CD14-positive monocyte (primary cell): ENCODE measurements at regions not wholly inside any gene's neighbourhood (a gene's known extent, or its start where the extent isn't known, plus 50 kb on each side); places are given as distances from the start of the nearest gene placed in this dataset.
A peak's percentile ranks its signal among the peaks of the same experiment; 100 is the strongest.

Experiments used
- DNase-seq, 3 donors: peaks; one replicate each; pipeline ENCODE4 v3.0.0-alpha.2; 2011 to 2022
- H2AFZ ChIP-seq: 2 replicates; pipeline ENCODE4 v1.6.0; 2012; ENCODE audit warnings: mild to moderate bottlenecking, low read depth, low read length, inconsistent platforms; ENCODE audit not compliant: insufficient read depth, poor library complexity, severe bottlenecking
- H3K27ac ChIP-seq, 2 donors: 1 replicate in 1 of 2; 2 replicates in 1 of 2; pipeline ENCODE4 v1.5.1; 2012 to 2013; ENCODE audit warnings: low read length in 2 of 2, control low read depth in 1 of 2, inconsistent platforms in 1 of 2, low read depth in 1 of 2, mild to moderate bottlenecking in 1 of 2
- H3K27me3 ChIP-seq, 2 donors: one replicate each; pipeline versions ENCODE4 v1.6.0 to v1.6.1; 2011 to 2013; ENCODE audit warnings: low read length in 2 of 2; ENCODE audit not compliant: control insufficient read depth in 2 of 2, insufficient read depth in 2 of 2
- H3K36me3 ChIP-seq, 2 donors: replicated peaks in 1 of 2; 1 replicate in 1 of 2; 2 replicates in 1 of 2; pipeline versions ENCODE4 v1.5.1 to v1.6.1; 2012 to 2013; ENCODE audit warnings: low read length in 2 of 2, control low read depth in 1 of 2, inconsistent platforms in 1 of 2, mild to moderate bottlenecking in 1 of 2; ENCODE audit not compliant: insufficient read depth in 2 of 2, control insufficient read depth in 1 of 2
- H3K4me1 ChIP-seq, 2 donors: 1 replicate in 1 of 2; 2 replicates in 1 of 2; pipeline versions ENCODE4 v1.5.1 to v1.6.1; 2012 to 2013; ENCODE audit warnings: low read length in 2 of 2, control low read depth in 1 of 2, inconsistent platforms in 1 of 2, mild to moderate bottlenecking in 1 of 2, moderate library complexity in 1 of 2; ENCODE audit not compliant: insufficient read depth in 2 of 2, control insufficient read depth in 1 of 2
- H3K4me2 ChIP-seq: replicated peaks from 2 replicates; pipeline ENCODE3; 2012; ENCODE audit warnings: low read length, moderate library complexity, mild to moderate bottlenecking; ENCODE audit not compliant: poor library complexity, severe bottlenecking; ENCODE audit errors: extremely low read depth
- H3K4me3 ChIP-seq, 3 experiments: fragments of 200-600 bp in 1 of 3; sonication (generic) in 1 of 3; replicated peaks in 1 of 3; 1 replicate in 2 of 3; 2 replicates in 1 of 3; pipeline ENCODE4 v1.5.1; 2011 to 2013; ENCODE audit warnings: low read length in 3 of 3, mild to moderate bottlenecking in 3 of 3, control low read depth in 2 of 3, low read depth in 2 of 3, inconsistent platforms in 1 of 3, moderate library complexity in 1 of 3
- H3K79me2 ChIP-seq: 2 replicates; pipeline ENCODE4 v1.6.0; 2012; ENCODE audit warnings: mild to moderate bottlenecking, control low read depth, inconsistent platforms, low read length, moderate library complexity; ENCODE audit not compliant: insufficient read depth
- H3K9ac ChIP-seq: 2 replicates; pipeline ENCODE4 v1.6.0; 2017; ENCODE audit warnings: low read length, mild to moderate bottlenecking; ENCODE audit not compliant: insufficient read depth, poor library complexity, severe bottlenecking
- H3K9me3 ChIP-seq, 2 donors: replicated peaks in 1 of 2; 1 replicate in 1 of 2; 2 replicates in 1 of 2; pipeline versions ENCODE4 v1.5.1 to v1.6.1; 2012 to 2013; ENCODE audit warnings: low read length in 2 of 2, control low read depth in 1 of 2; ENCODE audit not compliant: control insufficient read depth in 1 of 2, insufficient read depth in 1 of 2
- H4K20me1 ChIP-seq: 2 replicates; pipeline ENCODE4 v1.6.0; 2012; ENCODE audit warnings: mild to moderate bottlenecking, low read length, control low read depth, moderate library complexity; ENCODE audit not compliant: insufficient read depth
- H3K27ac Mint-ChIP-seq, 7 donors: one replicate each; pipeline ENCODE4 v1.8.0; 2020; ENCODE audit warnings: mild to moderate bottlenecking in 7 of 7, mixed read lengths in 7 of 7, moderate library complexity in 6 of 7, inconsistent platforms in 2 of 7
- H3K27me3 Mint-ChIP-seq, 3 donors: one replicate each; pipeline ENCODE4 v1.8.0; 2021 to 2022; ENCODE audit warnings: low read depth in 3 of 3, mild to moderate bottlenecking in 3 of 3, mixed read lengths in 3 of 3, moderate library complexity in 3 of 3, inconsistent platforms in 1 of 3
- H3K36me3 Mint-ChIP-seq, 2 donors: one replicate each; pipeline ENCODE4 v1.8.0; 2020; ENCODE audit warnings: mixed read lengths in 2 of 2, inconsistent platforms in 1 of 2, mild to moderate bottlenecking in 1 of 2
- H3K4me1 Mint-ChIP-seq: one replicate; pipeline ENCODE4 v1.8.0; 2020; ENCODE audit warnings: mild to moderate bottlenecking, mixed read lengths
- H3K4me3 Mint-ChIP-seq, 2 donors: one replicate each; pipeline ENCODE4 v1.8.0; 2020; ENCODE audit warnings: mild to moderate bottlenecking in 2 of 2, mixed read lengths in 2 of 2, moderate library complexity in 1 of 2
- H3K9me3 Mint-ChIP-seq, 7 donors: one replicate each; pipeline ENCODE4 v1.8.0; 2020 to 2022; ENCODE audit warnings: mixed read lengths in 7 of 7, mild to moderate bottlenecking in 6 of 7, moderate library complexity in 6 of 7, inconsistent platforms in 2 of 7
- WGBS: methylation state at CpG from one replicate; pipeline ENCODE4 v1.1.5; 2013; ENCODE audit warnings: missing lambda C conversion rate; ENCODE audit not compliant: insufficient coverage; 5-methylcytosine and 5-hydroxymethylcytosine counted together
- intact Hi-C, 2 donors: fragments of 100-400 bp; cut with micrococcal nuclease; formaldehyde crosslinking; loops; one replicate each; pipeline versions ENCODE4 v1.15.0 to v1.15.1; 2023
- TF ChIP-seq, protein P1 (sequence below): fragments of 200-600 bp; IDR thresholded peaks from one replicate; pipeline ENCODE4 v1.8.0; 2022; ENCODE audit warnings: antibody characterized with exemption, mild to moderate bottlenecking

DNA sequence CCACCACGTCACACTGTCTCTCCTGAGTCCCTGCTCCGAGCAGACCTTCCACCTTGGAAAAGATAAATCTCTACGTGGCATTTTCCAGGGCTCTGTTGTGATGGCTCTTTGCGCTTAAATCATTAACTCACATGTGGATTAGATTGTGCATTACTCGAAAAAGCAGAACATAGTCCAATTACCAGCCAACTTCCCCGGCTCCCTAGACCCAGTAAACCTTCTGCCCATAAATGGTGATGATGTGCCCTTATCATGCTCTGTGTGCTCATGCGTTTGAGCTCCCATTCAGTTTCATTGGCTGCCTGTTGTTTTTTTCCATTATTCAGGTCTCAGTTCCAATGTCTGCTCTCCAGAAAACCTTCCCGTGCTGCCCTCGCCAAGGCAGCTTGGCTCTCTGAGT, 471.2 kb downstream of the GLRX3 start:
- peak overlapping the region in 1 of 7 donors; percentile 39 for H3K27ac Mint-ChIP-seq
- no peak overlapping the region for H3K4me3 Mint-ChIP-seq
- Histone ChIP-seq H3K27me3 (no peaks in the 10 kb centered on the region), H2AFZ (no peak overlapping the region), H3K27ac (no peak overlapping the region), H4K20me1 (no peaks in the 10 kb centered on the region), H3K4me3 (no peak overlapping the region), H3K79me2 (no peaks in the 10 kb centered on the region), H3K9ac (no peak overlapping the region), H3K4me2 (no peak overlapping the region), H3K9me3 (peaks cover 6 to 10% of the 10 kb centered on the region in 2 donors), H3K4me1 (no peaks in the 10 kb centered on the region), H3K36me3 (no peaks in the 10 kb centered on the region)
- peaks cover 2 to 25% (median 4%) of the 10 kb centered on the region in 7 donors for H3K9me3 Mint-ChIP-seq
- no peaks in the 10 kb centered on the region for H3K36me3 Mint-ChIP-seq
- H3K27me3 Mint-ChIP-seq: peaks cover 0 to 3% (median 1%) of the 10 kb centered on the region in 3 donors
- 87% methylated on average over 6 of the region's 9 CpGs for WGBS
- intact Hi-C loops: no loop called here
- no peaks in the 10 kb centered on the region for H3K4me1 Mint-ChIP-seq
- no peak for DNase-seq
- TF ChIP-seq, protein P1, sequence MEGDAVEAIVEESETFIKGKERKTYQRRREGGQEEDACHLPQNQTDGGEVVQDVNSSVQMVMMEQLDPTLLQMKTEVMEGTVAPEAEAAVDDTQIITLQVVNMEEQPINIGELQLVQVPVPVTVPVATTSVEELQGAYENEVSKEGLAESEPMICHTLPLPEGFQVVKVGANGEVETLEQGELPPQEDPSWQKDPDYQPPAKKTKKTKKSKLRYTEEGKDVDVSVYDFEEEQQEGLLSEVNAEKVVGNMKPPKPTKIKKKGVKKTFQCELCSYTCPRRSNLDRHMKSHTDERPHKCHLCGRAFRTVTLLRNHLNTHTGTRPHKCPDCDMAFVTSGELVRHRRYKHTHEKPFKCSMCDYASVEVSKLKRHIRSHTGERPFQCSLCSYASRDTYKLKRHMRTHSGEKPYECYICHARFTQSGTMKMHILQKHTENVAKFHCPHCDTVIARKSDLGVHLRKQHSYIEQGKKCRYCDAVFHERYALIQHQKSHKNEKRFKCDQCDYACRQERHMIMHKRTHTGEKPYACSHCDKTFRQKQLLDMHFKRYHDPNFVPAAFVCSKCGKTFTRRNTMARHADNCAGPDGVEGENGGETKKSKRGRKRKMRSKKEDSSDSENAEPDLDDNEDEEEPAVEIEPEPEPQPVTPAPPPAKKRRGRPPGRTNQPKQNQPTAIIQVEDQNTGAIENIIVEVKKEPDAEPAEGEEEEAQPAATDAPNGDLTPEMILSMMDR: no peak

DNA sequence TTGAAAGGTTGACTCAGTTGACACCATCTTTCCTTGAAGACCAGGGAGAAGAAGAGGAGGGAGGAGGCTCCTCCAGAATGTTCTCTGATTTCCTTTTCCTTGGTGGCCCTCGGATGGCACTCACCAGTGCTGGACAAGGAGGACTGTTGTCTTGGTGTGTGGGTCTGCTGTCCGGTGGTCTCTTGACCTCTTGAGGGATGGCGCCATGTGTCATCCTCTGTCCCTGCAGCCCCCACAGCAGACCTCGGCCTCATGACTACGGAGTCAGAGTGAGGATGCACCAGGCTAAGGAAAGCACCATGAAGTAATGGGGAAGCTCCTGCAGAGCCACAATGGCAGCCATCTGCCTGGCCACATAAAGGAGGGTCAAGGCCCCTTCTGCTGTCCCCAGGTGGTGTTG, 475.0 kb downstream of the GLRX3 start:
- peaks cover 2 to 6% (median 5%) of the 10 kb centered on the region in 3 donors for H3K27me3 Mint-ChIP-seq
- H3K4me1 Mint-ChIP-seq: no peaks in the 10 kb centered on the region
- peaks cover 3 to 16% (median 9%) of the 10 kb centered on the region in 7 donors for H3K9me3 Mint-ChIP-seq

More for the DNA sequence above, 475.0 kb downstream of the GLRX3 start:
- no peak overlapping the region for H3K4me3 Mint-ChIP-seq
- no peaks in the 10 kb centered on the region for H3K4me1 ChIP-seq
- H3K9ac ChIP-seq: no peak overlapping the region
- H3K27ac ChIP-seq: no peak overlapping the region
- no peaks in the 10 kb centered on the region for H3K36me3 Mint-ChIP-seq
- TF ChIP-seq, protein P1: no peak
- H2AFZ ChIP-seq: no peak overlapping the region
- H3K36me3 ChIP-seq: no peaks in the 10 kb centered on the region
- no peaks in the 10 kb centered on the region for H3K27me3 ChIP-seq
- intact Hi-C loops: no loop called here
- H3K27ac Mint-ChIP-seq: no peak overlapping the region
- no peaks in the 10 kb centered on the region for H4K20me1 ChIP-seq
- 100% methylated on average over 1 of the region's 5 CpGs for WGBS
- H3K4me2 ChIP-seq: no peak overlapping the region
- H3K79me2 ChIP-seq: no peaks in the 10 kb centered on the region
- DNase-seq: no peak
- peaks cover 6 to 10% of the 10 kb centered on the region in 2 donors for H3K9me3 ChIP-seq
- no peak overlapping the region for H3K4me3 ChIP-seq
